Memory B cell (primary cell): ENCODE measurements at regions not wholly inside any gene's neighbourhood (a gene's known extent, or its start where the extent isn't known, plus 50 kb on each side); places are given as distances from the start of the nearest gene placed in this dataset.
"Not testable (repeated sequence)": the region's sequence is repeated elsewhere in the genome, so short reads cannot be mapped to it uniquely, and the experiment has no call there.

ENCODE experiments used
- ATAC-seq: fragments of 150-1000 bp; cut with Tn5 transposase; 2 replicates; pipeline ENCODE4 v1.10.0; 2021; ENCODE audit warnings: low read depth, mild to moderate bottlenecking, moderate library complexity
- DNase-seq, 2 donors: peaks; one replicate each; pipeline ENCODE4 v3.0.0; 2022; ENCODE audit warnings: low spot score in 2 of 2
- H3K27ac Mint-ChIP-seq: one replicate; pipeline ENCODE4 v1.8.0; 2022; ENCODE audit warnings: mild to moderate bottlenecking, moderate library complexity, mixed read lengths
- H3K27me3 Mint-ChIP-seq: one replicate; pipeline ENCODE4 v1.8.0; 2022; ENCODE audit warnings: mixed read lengths
- H3K36me3 Mint-ChIP-seq: one replicate; pipeline ENCODE4 v1.8.0; 2022; ENCODE audit warnings: mild to moderate bottlenecking, mixed read lengths
- H3K4me1 Mint-ChIP-seq: one replicate; pipeline ENCODE4 v1.8.0; 2022; ENCODE audit warnings: mixed read lengths
- H3K4me3 Mint-ChIP-seq: one replicate; pipeline ENCODE4 v1.8.0; 2022; ENCODE audit warnings: mild to moderate bottlenecking, moderate library complexity, mixed read lengths
- H3K9me3 Mint-ChIP-seq: one replicate; pipeline ENCODE4 v1.8.0; 2022; ENCODE audit warnings: mixed read lengths

DNA sequence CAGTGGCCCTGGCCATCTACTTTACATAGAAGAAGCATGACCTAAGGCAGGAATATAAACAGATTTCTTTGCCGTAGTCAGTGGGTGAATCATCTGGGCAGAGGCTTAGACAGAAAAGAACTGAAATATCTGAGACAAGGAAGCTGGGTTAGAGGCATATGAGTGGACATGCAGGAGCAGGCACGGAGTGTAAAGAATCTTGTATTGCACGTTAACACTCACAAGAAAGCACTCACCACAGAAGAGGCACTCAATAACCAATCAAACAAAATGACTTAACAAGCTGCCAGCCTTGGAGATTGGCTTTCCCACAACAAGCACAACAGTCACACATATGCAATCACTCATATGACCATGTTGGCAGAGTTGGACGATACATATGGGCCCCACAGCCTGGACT lies 364.9 kb downstream of the FOXD4L5 start:
- H3K36me3 Mint-ChIP-seq, H3K4me3 Mint-ChIP-seq, H3K9me3 Mint-ChIP-seq, H3K27ac Mint-ChIP-seq, ATAC-seq, DNase-seq, H3K27me3 Mint-ChIP-seq, H3K4me1 Mint-ChIP-seq: not testable (repeated sequence)

- not testable (repeated sequence) for H3K4me1 Mint-ChIP-seq, H3K4me3 Mint-ChIP-seq, H3K27ac Mint-ChIP-seq, H3K36me3 Mint-ChIP-seq, H3K9me3 Mint-ChIP-seq, ATAC-seq, DNase-seq, H3K27me3 Mint-ChIP-seq
Observed at GRCh38 chr9:64888643-64889042, 396.4 kb downstream of the FOXD4L5 start.

GRCh38 chr9:64870594-64870993 lies 414.4 kb downstream of the FOXD4L5 start:
- peak; percentile 11 to 48 for DNase-seq
- not testable (repeated sequence) for H3K4me3 Mint-ChIP-seq, H3K36me3 Mint-ChIP-seq, H3K4me1 Mint-ChIP-seq, H3K9me3 Mint-ChIP-seq, H3K27me3 Mint-ChIP-seq, H3K27ac Mint-ChIP-seq
- ATAC-seq: peak; percentile 81
